ENCODE measurements at regions not wholly inside any gene's neighbourhood (a gene's known extent, or its start where the extent isn't known, plus 50 kb on each side); places are given as distances from the start of the nearest gene placed in this dataset.

DNA sequence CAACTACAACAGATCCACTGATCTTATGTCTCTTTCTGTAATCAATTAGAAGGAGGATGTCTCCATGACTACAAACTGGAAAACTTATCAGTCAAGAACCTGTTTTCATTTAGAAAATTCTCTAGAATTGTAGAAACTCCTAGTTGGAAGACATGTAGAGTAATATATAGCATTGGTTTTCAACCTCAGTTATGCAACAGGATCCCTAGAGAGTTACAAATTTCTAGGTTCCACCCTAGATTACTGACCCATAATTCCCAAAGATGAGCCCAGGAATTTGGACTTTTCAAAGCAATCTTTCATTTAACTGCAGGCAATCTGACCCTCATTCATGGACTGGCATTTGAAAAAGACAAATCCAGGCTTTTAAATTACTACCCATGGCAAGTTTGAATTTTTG is 116.9 kb upstream of the RAP2B start:
- POLR2A ChIA-PET, result no interaction called here
- RAD21 ChIA-PET (ENCODE audit: low non-redundant PET in 1 of 2, low total read pairs in 2 of 2, uncharacterized antibody in 2 of 2, unreplicated experiment in 2 of 2), result no interaction called here

More for the DNA sequence above, 116.9 kb upstream of the RAP2B start:
- no peaks in the 10 kb centered on the region for H4K20me1 ChIP-seq (ENCODE audit: insufficient read depth)
- DNase-seq (ENCODE audit: low read depth, low spot score) (no peak), ATAC-seq (no peak)
- CTCF ChIA-PET, result no interaction called here
- H3K27me3 ChIP-seq (ENCODE audit: insufficient read depth, low read length), result no peaks in the 10 kb centered on the region
- intact Hi-C loops (cut with micrococcal nuclease), result no loop called here
- peak overlapping the region; percentile 66 for H2AFZ ChIP-seq (ENCODE audit: low read depth, low read length, poor library complexity, severe bottlenecking)
- H3K9me3 ChIP-seq (ENCODE audit: control insufficient read depth in 1 of 2, insufficient read depth in 1 of 2, low read depth in 1 of 2, low read length in 2 of 2), result no peaks in the 10 kb centered on the region
- TF ChIP-seq SP1 (IDR thresholded peaks at IDR 0.05; ENCODE audit: low read depth), result no peak
- TF ChIP-seq ZNF274 (IDR thresholded peaks at IDR 0.05; ENCODE audit: low read depth, low read length), result no peak
- TF ChIP-seq FOSL1 (IDR thresholded peaks at IDR 0.05; ENCODE audit: low read depth), result no peak
- no peak for TF ChIP-seq EGR1 (IDR thresholded peaks at IDR 0.05; ENCODE audit: low read depth)
- no peak for TF ChIP-seq EZH2phosphoT487 (IDR thresholded peaks at IDR 0.05; ENCODE audit: borderline replicate concordance)
- no peak for TF ChIP-seq POLR2AphosphoS5 (IDR thresholded peaks at IDR 0.05; ENCODE audit: low read depth, low read length)
- TF ChIP-seq SRF (IDR thresholded peaks at IDR 0.05; ENCODE audit: low read depth), result no peak
- no peak for TF ChIP-seq MAX (IDR thresholded peaks at IDR 0.05)
- no peak for TF ChIP-seq POLR2A (IDR thresholded peaks at IDR 0.05; ENCODE audit: borderline replicate concordance, extremely low read depth, insufficient read depth, insufficient read length)
- TF ChIP-seq ATF3 (IDR thresholded peaks at IDR 0.05), result no peak
- TF ChIP-seq CTCF (IDR thresholded peaks at IDR 0.05 in 2 of 3, conservative IDR thresholded peaks at IDR 0.05 in 1 of 3; ENCODE audit: borderline replicate concordance in 1 of 3, insufficient read depth in 1 of 3, low read depth in 2 of 3, low read length in 2 of 3), result no peak
- TF ChIP-seq CBX3 (IDR thresholded peaks at IDR 0.05; ENCODE audit: low read depth), result no peak
- no peak for TF ChIP-seq TCF7L2 (IDR thresholded peaks at IDR 0.05; ENCODE audit: borderline replicate concordance, extremely low read depth, insufficient read depth, insufficient read length)
- H3K9ac ChIP-seq (ENCODE audit: low read length), result no peak overlapping the region
- no peaks in the 10 kb centered on the region for H3K9me2 ChIP-seq (ENCODE audit: insufficient read depth)
- no TSS peak for BruUV-seq (replicated peaks)
- no peak overlapping the region for H3K4me2 ChIP-seq (ENCODE audit: low read length)
- H3K36me3 ChIP-seq (ENCODE audit: control insufficient read depth in 1 of 2, insufficient read depth in 2 of 2, low read length in 2 of 2), result no peaks in the 10 kb centered on the region
- H3K4me1 ChIP-seq (ENCODE audit: control insufficient read depth in 1 of 2, insufficient read depth in 2 of 2, low read length in 2 of 2), result peaks cover 6 to 21% of the 10 kb centered on the region in 2 experiments; a peak in 3 of 4 replicates
- H3K4me3 ChIP-seq (replicated peaks in 1 of 2; ENCODE audit: low read depth in 1 of 2, low read length in 2 of 2), result no peak overlapping the region
- H3K27ac ChIP-seq (ENCODE audit: low read depth, low read length), result no peak overlapping the region
- H3K79me2 ChIP-seq (ENCODE audit: insufficient read depth, low read length), result no peaks in the 10 kb centered on the region
